Upper lobe of right lung (tissue), 1 donor: ENCODE measurements at regions not wholly inside any gene's neighbourhood (a gene's known extent, or its start where the extent isn't known, plus 50 kb on each side); places are given as distances from the start of the nearest gene placed in this dataset.

Source experiments
- ATAC-seq: fragments of 200-7000 bp; cut with Tn5 transposase; one replicate; pipeline ENCODE4 v1.9.1; 2020; ENCODE audit warnings: mild to moderate bottlenecking, moderate library complexity
- DNase-seq: peaks from one replicate; pipeline ENCODE4 v3.0.0-alpha.2; 2020
- H3K27ac ChIP-seq: fragments of 200-600 bp; one replicate; pipeline ENCODE4 v1.8.0; 2022
- H3K27me3 ChIP-seq: fragments of 200-600 bp; one replicate; pipeline ENCODE4 v1.8.0; 2022; ENCODE audit warnings: mild to moderate bottlenecking
- H3K36me3 ChIP-seq: fragments of 200-600 bp; one replicate; pipeline ENCODE4 v1.8.0; 2022
- H3K4me1 ChIP-seq: fragments of 200-600 bp; one replicate; pipeline ENCODE4 v1.8.0; 2022
- H3K4me3 ChIP-seq: fragments of 200-600 bp; one replicate; pipeline ENCODE4 v1.8.0; 2022; ENCODE audit warnings: mild to moderate bottlenecking
- H3K9me3 ChIP-seq: fragments of 200-600 bp; one replicate; pipeline ENCODE4 v1.8.0; 2022
- intact Hi-C: fragments of 100-400 bp; cut with DNase I; formaldehyde crosslinking; loops from one replicate; pipeline ENCODE4 v1.11.0; 2022
- TF ChIP-seq, protein P1 (sequence below): fragments of 200-600 bp; IDR thresholded peaks from one replicate; pipeline ENCODE4 v1.8.0; 2022; ENCODE audit warnings: antibody characterized with exemption
- donor health status: DM: no; HTN: yes; CAD: no; lungs with severe emphysema.

GRCh38 chr17:62322313-62322712 is 58.0 kb upstream of the EFCAB3 start:
- ATAC-seq (no peak), DNase-seq (no peak)
- no peaks in the 10 kb centered on the region for H3K4me1 ChIP-seq
- peaks cover 3% of the 10 kb centered on the region for H3K27me3 ChIP-seq
- TF ChIP-seq, protein P1, sequence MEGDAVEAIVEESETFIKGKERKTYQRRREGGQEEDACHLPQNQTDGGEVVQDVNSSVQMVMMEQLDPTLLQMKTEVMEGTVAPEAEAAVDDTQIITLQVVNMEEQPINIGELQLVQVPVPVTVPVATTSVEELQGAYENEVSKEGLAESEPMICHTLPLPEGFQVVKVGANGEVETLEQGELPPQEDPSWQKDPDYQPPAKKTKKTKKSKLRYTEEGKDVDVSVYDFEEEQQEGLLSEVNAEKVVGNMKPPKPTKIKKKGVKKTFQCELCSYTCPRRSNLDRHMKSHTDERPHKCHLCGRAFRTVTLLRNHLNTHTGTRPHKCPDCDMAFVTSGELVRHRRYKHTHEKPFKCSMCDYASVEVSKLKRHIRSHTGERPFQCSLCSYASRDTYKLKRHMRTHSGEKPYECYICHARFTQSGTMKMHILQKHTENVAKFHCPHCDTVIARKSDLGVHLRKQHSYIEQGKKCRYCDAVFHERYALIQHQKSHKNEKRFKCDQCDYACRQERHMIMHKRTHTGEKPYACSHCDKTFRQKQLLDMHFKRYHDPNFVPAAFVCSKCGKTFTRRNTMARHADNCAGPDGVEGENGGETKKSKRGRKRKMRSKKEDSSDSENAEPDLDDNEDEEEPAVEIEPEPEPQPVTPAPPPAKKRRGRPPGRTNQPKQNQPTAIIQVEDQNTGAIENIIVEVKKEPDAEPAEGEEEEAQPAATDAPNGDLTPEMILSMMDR, result no peak
- H3K27ac ChIP-seq, result no peak overlapping the region
- no peaks in the 10 kb centered on the region for H3K36me3 ChIP-seq
- H3K4me3 ChIP-seq, result no peak overlapping the region
- intact Hi-C loops, result no loop called here
- no peaks in the 10 kb centered on the region for H3K9me3 ChIP-seq

DNA sequence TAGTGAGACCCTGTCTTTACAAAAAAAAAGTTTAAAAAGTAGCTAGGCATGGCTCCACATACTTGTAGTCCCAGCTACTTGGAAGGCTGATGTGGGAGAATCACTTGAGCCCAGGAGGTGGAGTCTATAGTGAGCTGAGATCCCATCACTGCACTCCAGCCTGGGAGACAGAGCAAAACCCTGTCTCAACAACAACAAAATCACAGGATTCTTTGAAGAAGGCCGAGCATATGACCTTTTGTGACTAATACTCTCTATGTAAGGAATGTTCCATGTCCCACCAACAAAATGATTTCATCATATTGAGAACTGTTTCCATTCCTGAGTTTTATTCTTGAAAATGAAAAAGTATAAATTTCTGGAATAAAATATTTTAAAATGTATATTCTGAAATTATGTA is 58.9 kb upstream of the EFCAB3 start:
- TF ChIP-seq, protein P1, result no peak
- no peak for ATAC-seq
- DNase-seq, result no peak
- H3K4me1 ChIP-seq, result no peaks in the 10 kb centered on the region
- no peaks in the 10 kb centered on the region for H3K36me3 ChIP-seq
- intact Hi-C loops, result no loop called here
- H3K4me3 ChIP-seq, result no peak overlapping the region
- peaks cover 3% of the 10 kb centered on the region for H3K27me3 ChIP-seq
- H3K9me3 ChIP-seq, result no peaks in the 10 kb centered on the region
- H3K27ac ChIP-seq, result no peak overlapping the region

GRCh38 chr17:62319846-62320245 is 60.5 kb upstream of the EFCAB3 start:
- H3K9me3 ChIP-seq, result no peaks in the 10 kb centered on the region
- intact Hi-C loops, result no loop called here
- no peaks in the 10 kb centered on the region for H3K36me3 ChIP-seq
- H3K27ac ChIP-seq, result no peak overlapping the region
- no peaks in the 10 kb centered on the region for H3K4me1 ChIP-seq
- DNase-seq, result no peak
- ATAC-seq, result no peak
- no peak overlapping the region for H3K4me3 ChIP-seq
- TF ChIP-seq, protein P1, result no peak
- H3K27me3 ChIP-seq, result peaks cover 3% of the 10 kb centered on the region

- Histone ChIP-seq H3K4me3 (no peak overlapping the region), H3K9me3 (no peaks in the 10 kb centered on the region), H3K36me3 (no peaks in the 10 kb centered on the region), H3K4me1 (no peaks in the 10 kb centered on the region), H3K27me3 (no peaks in the 10 kb centered on the region), H3K27ac (no peak overlapping the region)
- ATAC-seq, result no peak
- TF ChIP-seq, protein P1, result no peak
- no peak for DNase-seq
- intact Hi-C loops, result no loop called here
Measured at GRCh38 chr17:62309396-62309795, 71.0 kb upstream of the EFCAB3 start.

DNA sequence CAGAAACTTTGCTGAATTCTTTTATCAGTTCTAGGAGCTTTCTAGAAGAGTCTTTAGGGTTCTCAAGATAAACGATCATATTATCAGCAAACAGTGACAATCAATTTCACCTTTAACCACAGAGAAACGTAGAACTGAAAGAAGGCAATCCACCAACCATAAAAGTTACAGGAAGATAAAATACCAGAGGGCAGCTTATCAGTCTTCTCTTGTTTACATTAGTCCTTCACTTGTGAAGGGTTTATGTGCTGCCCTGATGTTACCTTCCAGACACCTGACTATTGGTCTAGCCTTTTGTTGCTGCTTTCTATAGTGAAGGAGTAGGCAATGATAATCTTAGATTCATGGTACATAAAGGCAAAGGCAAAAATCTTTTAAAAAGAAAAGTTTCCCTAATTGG is 73.2 kb upstream of the EFCAB3 start:
- intact Hi-C loops, result no loop called here
- Histone ChIP-seq H3K36me3 (no peaks in the 10 kb centered on the region), H3K27me3 (no peaks in the 10 kb centered on the region), H3K9me3 (no peaks in the 10 kb centered on the region), H3K27ac (no peak overlapping the region), H3K4me3 (no peak overlapping the region), H3K4me1 (no peaks in the 10 kb centered on the region)
- TF ChIP-seq, protein P1, result no peak
- no peak for DNase-seq
- ATAC-seq, result peak; percentile 48

GRCh38 chr17:62303476-62303875 is 76.9 kb upstream of the EFCAB3 start:
- DNase-seq (no peak), ATAC-seq (no peak)
- intact Hi-C loops, result no loop called here
- no peaks in the 10 kb centered on the region for H3K9me3 ChIP-seq
- H3K27ac ChIP-seq, result no peak overlapping the region
- H3K27me3 ChIP-seq, result no peaks in the 10 kb centered on the region
- TF ChIP-seq, protein P1, result no peak
- no peaks in the 10 kb centered on the region for H3K4me1 ChIP-seq
- H3K4me3 ChIP-seq, result no peak overlapping the region
- H3K36me3 ChIP-seq, result no peaks in the 10 kb centered on the region
